GM23338 (cell line): ENCODE measurements at regions not wholly inside any gene's neighbourhood (a gene's known extent, or its start where the extent isn't known, plus 50 kb on each side); places are given as distances from the start of the nearest gene placed in this dataset.

Source experiments
- ATAC-seq: fragments of 200-7000 bp; cut with Tn5 transposase; 3 replicates; pipeline ENCODE4 v1.9.1; 2020
- DNase-seq: peaks from one replicate; pipeline ENCODE4 v3.0.0-alpha.2; 2015; ENCODE audit warnings: low spot score
- H2AFZ ChIP-seq: fragments of 200-600 bp; sonication (generic); 2 replicates; pipeline ENCODE4 v1.8.0; 2016; ENCODE audit warnings: antibody characterized with exemption, mild to moderate bottlenecking, moderate library complexity
- H3F3A ChIP-seq: fragments of 200-600 bp; sonication (generic); replicated peaks from 2 replicates; pipeline ENCODE4 v1.8.0; 2017; ENCODE audit warnings: antibody characterized with exemption, mixed run types, low read depth
- H3K27ac ChIP-seq: fragments of 200-600 bp; sonication (generic); 2 replicates; pipeline ENCODE4 v1.6.1; 2016; ENCODE audit warnings: low read depth
- H3K27me3 ChIP-seq: fragments of 200-600 bp; sonication (generic); 2 replicates; pipeline ENCODE4 v1.8.0; 2016; ENCODE audit warnings: mild to moderate bottlenecking, mixed run types, moderate library complexity; ENCODE audit not compliant: insufficient read depth
- H3K36me3 ChIP-seq: fragments of 200-600 bp; sonication (generic); 2 replicates; pipeline ENCODE4 v1.8.0; 2016; ENCODE audit warnings: mild to moderate bottlenecking; ENCODE audit not compliant: insufficient read depth
- H3K4me1 ChIP-seq: fragments of 200-600 bp; sonication (generic); 2 replicates; pipeline ENCODE4 v1.8.0; 2016; ENCODE audit warnings: mild to moderate bottlenecking, moderate library complexity; ENCODE audit not compliant: insufficient read depth
- H3K4me2 ChIP-seq: fragments of 200-600 bp; sonication (generic); 2 replicates; pipeline ENCODE4 v1.7.1; 2017; ENCODE audit warnings: mixed run types
- H3K4me3 ChIP-seq: fragments of 200-600 bp; sonication (generic); 2 replicates; pipeline ENCODE4 v1.6.1; 2016; ENCODE audit warnings: mixed run types
- H3K79me2 ChIP-seq: fragments of 200-600 bp; sonication (generic); replicated peaks from 2 replicates; pipeline ENCODE4 v1.8.0; 2017; ENCODE audit warnings: mild to moderate bottlenecking; ENCODE audit not compliant: insufficient read depth
- H3K9me2 ChIP-seq: fragments of 200-600 bp; sonication (generic); 2 replicates; pipeline ENCODE4 v1.8.0; 2017; ENCODE audit not compliant: insufficient read depth
- H4K20me1 ChIP-seq: fragments of 200-600 bp; sonication (generic); replicated peaks from 2 replicates; pipeline ENCODE4 v1.8.0; 2017; ENCODE audit warnings: mild to moderate bottlenecking; ENCODE audit not compliant: insufficient read depth
- H3K27ac Mint-ChIP-seq: 2 replicates; pipeline ENCODE4 v1.8.0; 2020; ENCODE audit warnings: inconsistent platforms, mild to moderate bottlenecking, moderate library complexity, mixed read lengths
- H3K27me3 Mint-ChIP-seq: 3 replicates; pipeline ENCODE4 v1.8.0; 2022; ENCODE audit warnings: low read depth, mild to moderate bottlenecking, moderate library complexity, mixed read lengths, inconsistent platforms; ENCODE audit not compliant: insufficient read depth, poor library complexity
- H3K36me3 Mint-ChIP-seq: 3 replicates; pipeline ENCODE4 v1.8.0; 2021; ENCODE audit warnings: low read depth, mild to moderate bottlenecking, inconsistent platforms, moderate library complexity, mixed read lengths
- H3K4me1 Mint-ChIP-seq: 3 replicates; pipeline ENCODE4 v1.8.0; 2020; ENCODE audit warnings: mild to moderate bottlenecking, inconsistent platforms, mixed read lengths
- H3K4me3 Mint-ChIP-seq: 3 replicates; pipeline ENCODE4 v1.8.0; 2021; ENCODE audit warnings: moderate library complexity, mild to moderate bottlenecking, inconsistent platforms, mixed read lengths
- H3K9me3 Mint-ChIP-seq: 3 replicates; pipeline ENCODE4 v1.8.0; 2020; ENCODE audit warnings: moderate library complexity, mild to moderate bottlenecking, inconsistent platforms, mixed read lengths
- CREB1 ChIP-seq: fragments of 250-450 bp; sonication (Bioruptor Pico); IDR thresholded peaks from 2 replicates; pipeline ENCODE4 v1.5.0; 2020; ENCODE audit warnings: low read depth, mild to moderate bottlenecking, moderate library complexity
- EZH2 ChIP-seq: fragments of 200-600 bp; sonication (generic); IDR thresholded peaks from one replicate; pipeline ENCODE4 v1.8.0; 2017; ENCODE audit warnings: antibody characterized with exemption, mild to moderate bottlenecking, low read depth; ENCODE audit not compliant: unreplicated experiment
- EZH2phosphoT487 ChIP-seq: fragments of 200-600 bp; sonication (generic); IDR thresholded peaks from one replicate; pipeline ENCODE4 v1.8.1; 2018; ENCODE audit warnings: antibody characterized with exemption; ENCODE audit not compliant: unreplicated experiment
- JUNB ChIP-seq: IDR thresholded peaks from one replicate; pipeline ENCODE4 v1.6.1; 2016; ENCODE audit warnings: antibody characterized with exemption; ENCODE audit not compliant: unreplicated experiment
- NANOG ChIP-seq: IDR thresholded peaks from 2 replicates; pipeline ENCODE4 v1.6.1; 2016; ENCODE audit warnings: antibody characterized with exemption, borderline replicate concordance
- POLR2AphosphoS5 ChIP-seq: IDR thresholded peaks from 2 replicates; pipeline ENCODE4 v1.6.1; 2016; ENCODE audit warnings: antibody characterized with exemption, low read depth
- STAT1 ChIP-seq: IDR thresholded peaks from one replicate; pipeline ENCODE4 v1.6.1; 2016; ENCODE audit warnings: antibody characterized with exemption; ENCODE audit not compliant: unreplicated experiment
- ZNF114 ChIP-seq: fragments of 250-450 bp; sonication (Bioruptor Pico); IDR thresholded peaks from 2 replicates; pipeline ENCODE4 v1.5.0; 2020; ENCODE audit warnings: mild to moderate bottlenecking, moderate library complexity
- ZNF331 ChIP-seq: fragments of 250-450 bp; sonication (Bioruptor Pico); IDR thresholded peaks from 2 replicates; pipeline ENCODE4 v1.5.0; 2020; ENCODE audit warnings: low read depth, mild to moderate bottlenecking, moderate library complexity
- TF ChIP-seq, protein P1 (sequence below): IDR thresholded peaks from one replicate; pipeline ENCODE4 v1.6.1; 2018; ENCODE audit warnings: antibody characterized with exemption; ENCODE audit not compliant: unreplicated experiment
- TF ChIP-seq, protein P2 (sequence below): fragments of 250-450 bp; sonication (Bioruptor Pico); IDR thresholded peaks from 2 replicates; pipeline ENCODE4 v1.5.0; 2020; ENCODE audit warnings: mild to moderate bottlenecking, moderate library complexity
- TF ChIP-seq, protein P3 (sequence below): IDR thresholded peaks from 2 replicates; pipeline ENCODE4 v1.6.1; 2016; ENCODE audit warnings: antibody characterized with exemption

DNA sequence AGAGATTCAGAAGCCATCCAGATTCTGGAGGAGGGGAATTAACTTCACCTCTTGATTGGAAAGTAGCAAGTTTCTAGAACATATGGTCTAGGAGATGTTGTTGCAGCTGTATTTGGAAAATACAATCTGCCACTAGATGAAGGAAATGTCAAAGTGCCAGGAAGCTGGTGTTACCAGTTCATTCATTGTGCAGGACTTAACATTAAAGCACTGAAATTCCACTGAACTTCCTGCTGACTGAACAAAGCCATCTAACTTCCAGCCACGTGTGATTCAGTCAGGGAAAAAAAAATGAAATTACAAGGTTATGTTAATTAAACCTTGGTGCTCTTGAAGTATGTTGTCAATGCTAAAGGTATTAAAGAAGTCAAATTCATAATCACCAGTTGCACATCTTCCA, 321.5 kb upstream of the SASH1 start:
- H3K4me1 Mint-ChIP-seq: peaks cover under 1% of the 10 kb centered on the region; the same call in 2 of the 3 replicates
- Histone ChIP-seq H3K27ac (no peak overlapping the region), H3K9me2 (peaks cover 7% of the 10 kb centered on the region), H2AFZ (peak overlapping the region; percentile 93; the same call in 1 of the 2 replicates), H3K27me3 (no peaks in the 10 kb centered on the region), H3K79me2 (no peaks in the 10 kb centered on the region), H3K36me3 (no peaks in the 10 kb centered on the region), H4K20me1 (no peaks in the 10 kb centered on the region), H3K4me3 (no peak overlapping the region), H3K4me1 (peaks cover 4% of the 10 kb centered on the region; the same call in 1 of the 2 replicates), H3K4me2 (no peak overlapping the region), H3F3A (no peaks in the 10 kb centered on the region)
- TF ChIP-seq POLR2AphosphoS5 (no peak), ZNF331 (CRISPR knock-in tag) (no peak), JUNB (no peak)
- H3K36me3 Mint-ChIP-seq: no peaks in the 10 kb centered on the region
- H3K4me3 Mint-ChIP-seq: no peak overlapping the region
- ATAC-seq (no peak), DNase-seq (no peak)
- H3K27ac Mint-ChIP-seq: no peak overlapping the region
- H3K27me3 Mint-ChIP-seq: peaks cover 3% of the 10 kb centered on the region
- no peaks in the 10 kb centered on the region for H3K9me3 Mint-ChIP-seq

DNA sequence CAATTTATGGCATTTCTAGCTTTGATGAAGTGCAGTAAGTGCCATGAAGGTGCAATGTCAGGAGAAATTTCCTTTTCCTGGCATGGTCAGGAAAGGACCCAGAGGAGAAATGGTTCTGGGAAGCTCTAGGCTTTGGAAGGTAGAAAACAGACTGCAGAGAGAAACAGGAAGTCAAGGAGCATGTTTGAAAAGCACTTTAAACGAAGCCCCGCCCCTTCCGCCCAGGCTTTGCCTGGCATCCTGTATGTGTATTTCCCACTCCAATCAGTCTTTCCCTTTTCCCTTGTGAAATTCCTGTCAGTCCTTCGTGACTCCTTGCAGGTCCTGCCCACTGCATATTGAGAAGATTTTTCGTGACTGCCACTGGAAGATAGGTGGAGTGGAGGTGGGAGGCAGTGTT, 320.9 kb upstream of the SASH1 start:
- H3K27ac ChIP-seq: no peak overlapping the region
- DNase-seq: peak; percentile 41
- no peaks in the 10 kb centered on the region for H3K27me3 Mint-ChIP-seq
- no peak overlapping the region for H3K4me3 ChIP-seq
- H3K4me1 ChIP-seq: peaks cover 4% of the 10 kb centered on the region; the same call in 1 of the 2 replicates
- no peaks in the 10 kb centered on the region for H3F3A ChIP-seq
- H2AFZ ChIP-seq: peak overlapping the region; percentile 93
- H3K27me3 ChIP-seq: no peaks in the 10 kb centered on the region
- no peaks in the 10 kb centered on the region for H3K36me3 ChIP-seq
- no peaks in the 10 kb centered on the region for H3K36me3 Mint-ChIP-seq
- H4K20me1 ChIP-seq: no peaks in the 10 kb centered on the region
- H3K4me2 ChIP-seq: no peak overlapping the region
- H3K79me2 ChIP-seq: no peaks in the 10 kb centered on the region
- H3K9me2 ChIP-seq: peaks cover 7% of the 10 kb centered on the region
- no peak for ATAC-seq
- no peaks in the 10 kb centered on the region for H3K9me3 Mint-ChIP-seq
- no peak overlapping the region for H3K4me3 Mint-ChIP-seq
- H3K4me1 Mint-ChIP-seq: peaks cover 6% of the 10 kb centered on the region
- H3K27ac Mint-ChIP-seq: peak overlapping the region; percentile 3; the same call in 1 of the 2 replicates
- TF ChIP-seq, protein P1, sequence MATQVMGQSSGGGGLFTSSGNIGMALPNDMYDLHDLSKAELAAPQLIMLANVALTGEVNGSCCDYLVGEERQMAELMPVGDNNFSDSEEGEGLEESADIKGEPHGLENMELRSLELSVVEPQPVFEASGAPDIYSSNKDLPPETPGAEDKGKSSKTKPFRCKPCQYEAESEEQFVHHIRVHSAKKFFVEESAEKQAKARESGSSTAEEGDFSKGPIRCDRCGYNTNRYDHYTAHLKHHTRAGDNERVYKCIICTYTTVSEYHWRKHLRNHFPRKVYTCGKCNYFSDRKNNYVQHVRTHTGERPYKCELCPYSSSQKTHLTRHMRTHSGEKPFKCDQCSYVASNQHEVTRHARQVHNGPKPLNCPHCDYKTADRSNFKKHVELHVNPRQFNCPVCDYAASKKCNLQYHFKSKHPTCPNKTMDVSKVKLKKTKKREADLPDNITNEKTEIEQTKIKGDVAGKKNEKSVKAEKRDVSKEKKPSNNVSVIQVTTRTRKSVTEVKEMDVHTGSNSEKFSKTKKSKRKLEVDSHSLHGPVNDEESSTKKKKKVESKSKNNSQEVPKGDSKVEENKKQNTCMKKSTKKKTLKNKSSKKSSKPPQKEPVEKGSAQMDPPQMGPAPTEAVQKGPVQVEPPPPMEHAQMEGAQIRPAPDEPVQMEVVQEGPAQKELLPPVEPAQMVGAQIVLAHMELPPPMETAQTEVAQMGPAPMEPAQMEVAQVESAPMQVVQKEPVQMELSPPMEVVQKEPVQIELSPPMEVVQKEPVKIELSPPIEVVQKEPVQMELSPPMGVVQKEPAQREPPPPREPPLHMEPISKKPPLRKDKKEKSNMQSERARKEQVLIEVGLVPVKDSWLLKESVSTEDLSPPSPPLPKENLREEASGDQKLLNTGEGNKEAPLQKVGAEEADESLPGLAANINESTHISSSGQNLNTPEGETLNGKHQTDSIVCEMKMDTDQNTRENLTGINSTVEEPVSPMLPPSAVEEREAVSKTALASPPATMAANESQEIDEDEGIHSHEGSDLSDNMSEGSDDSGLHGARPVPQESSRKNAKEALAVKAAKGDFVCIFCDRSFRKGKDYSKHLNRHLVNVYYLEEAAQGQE: no peak
- TF ChIP-seq, protein P2, sequence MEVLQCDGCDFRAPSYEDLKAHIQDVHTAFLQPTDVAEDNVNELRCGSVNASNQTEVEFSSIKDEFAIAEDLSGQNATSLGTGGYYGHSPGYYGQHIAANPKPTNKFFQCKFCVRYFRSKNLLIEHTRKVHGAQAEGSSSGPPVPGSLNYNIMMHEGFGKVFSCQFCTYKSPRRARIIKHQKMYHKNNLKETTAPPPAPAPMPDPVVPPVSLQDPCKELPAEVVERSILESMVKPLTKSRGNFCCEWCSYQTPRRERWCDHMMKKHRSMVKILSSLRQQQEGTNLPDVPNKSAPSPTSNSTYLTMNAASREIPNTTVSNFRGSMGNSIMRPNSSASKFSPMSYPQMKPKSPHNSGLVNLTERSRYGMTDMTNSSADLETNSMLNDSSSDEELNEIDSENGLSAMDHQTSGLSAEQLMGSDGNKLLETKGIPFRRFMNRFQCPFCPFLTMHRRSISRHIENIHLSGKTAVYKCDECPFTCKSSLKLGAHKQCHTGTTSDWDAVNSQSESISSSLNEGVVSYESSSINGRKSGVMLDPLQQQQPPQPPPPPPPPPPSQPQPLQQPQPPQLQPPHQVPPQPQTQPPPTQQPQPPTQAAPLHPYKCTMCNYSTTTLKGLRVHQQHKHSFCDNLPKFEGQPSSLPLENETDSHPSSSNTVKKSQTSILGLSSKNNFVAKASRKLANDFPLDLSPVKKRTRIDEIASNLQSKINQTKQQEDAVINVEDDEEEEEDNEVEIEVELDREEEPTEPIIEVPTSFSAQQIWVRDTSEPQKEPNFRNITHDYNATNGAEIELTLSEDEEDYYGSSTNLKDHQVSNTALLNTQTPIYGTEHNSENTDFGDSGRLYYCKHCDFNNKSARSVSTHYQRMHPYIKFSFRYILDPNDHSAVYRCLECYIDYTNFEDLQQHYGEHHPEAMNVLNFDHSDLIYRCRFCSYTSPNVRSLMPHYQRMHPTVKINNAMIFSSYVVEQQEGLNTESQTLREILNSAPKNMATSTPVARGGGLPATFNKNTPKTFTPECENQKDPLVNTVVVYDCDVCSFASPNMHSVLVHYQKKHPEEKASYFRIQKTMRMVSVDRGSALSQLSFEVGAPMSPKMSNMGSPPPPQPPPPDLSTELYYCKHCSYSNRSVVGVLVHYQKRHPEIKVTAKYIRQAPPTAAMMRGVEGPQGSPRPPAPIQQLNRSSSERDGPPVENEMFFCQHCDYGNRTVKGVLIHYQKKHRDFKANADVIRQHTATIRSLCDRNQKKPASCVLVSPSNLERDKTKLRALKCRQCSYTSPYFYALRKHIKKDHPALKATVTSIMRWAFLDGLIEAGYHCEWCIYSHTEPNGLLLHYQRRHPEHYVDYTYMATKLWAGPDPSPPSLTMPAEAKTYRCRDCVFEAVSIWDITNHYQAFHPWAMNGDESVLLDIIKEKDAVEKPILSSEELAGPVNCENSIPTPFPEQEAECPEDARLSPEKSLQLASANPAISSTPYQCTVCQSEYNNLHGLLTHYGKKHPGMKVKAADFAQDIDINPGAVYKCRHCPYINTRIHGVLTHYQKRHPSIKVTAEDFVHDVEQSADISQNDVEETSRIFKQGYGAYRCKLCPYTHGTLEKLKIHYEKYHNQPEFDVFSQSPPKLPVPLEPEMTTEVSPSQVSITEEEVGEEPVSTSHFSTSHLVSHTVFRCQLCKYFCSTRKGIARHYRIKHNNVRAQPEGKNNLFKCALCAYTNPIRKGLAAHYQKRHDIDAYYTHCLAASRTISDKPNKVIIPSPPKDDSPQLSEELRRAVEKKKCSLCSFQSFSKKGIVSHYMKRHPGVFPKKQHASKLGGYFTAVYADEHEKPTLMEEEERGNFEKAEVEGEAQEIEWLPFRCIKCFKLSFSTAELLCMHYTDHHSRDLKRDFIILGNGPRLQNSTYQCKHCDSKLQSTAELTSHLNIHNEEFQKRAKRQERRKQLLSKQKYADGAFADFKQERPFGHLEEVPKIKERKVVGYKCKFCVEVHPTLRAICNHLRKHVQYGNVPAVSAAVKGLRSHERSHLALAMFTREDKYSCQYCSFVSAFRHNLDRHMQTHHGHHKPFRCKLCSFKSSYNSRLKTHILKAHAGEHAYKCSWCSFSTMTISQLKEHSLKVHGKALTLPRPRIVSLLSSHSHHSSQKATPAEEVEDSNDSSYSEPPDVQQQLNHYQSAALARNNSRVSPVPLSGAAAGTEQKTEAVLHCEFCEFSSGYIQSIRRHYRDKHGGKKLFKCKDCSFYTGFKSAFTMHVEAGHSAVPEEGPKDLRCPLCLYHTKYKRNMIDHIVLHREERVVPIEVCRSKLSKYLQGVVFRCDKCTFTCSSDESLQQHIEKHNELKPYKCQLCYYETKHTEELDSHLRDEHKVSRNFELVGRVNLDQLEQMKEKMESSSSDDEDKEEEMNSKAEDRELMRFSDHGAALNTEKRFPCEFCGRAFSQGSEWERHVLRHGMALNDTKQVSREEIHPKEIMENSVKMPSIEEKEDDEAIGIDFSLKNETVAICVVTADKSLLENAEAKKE (CRISPR knock-in tag): no peak
- no peak for TF ChIP-seq NANOG
- TF ChIP-seq POLR2AphosphoS5: no peak
- TF ChIP-seq, protein P3, sequence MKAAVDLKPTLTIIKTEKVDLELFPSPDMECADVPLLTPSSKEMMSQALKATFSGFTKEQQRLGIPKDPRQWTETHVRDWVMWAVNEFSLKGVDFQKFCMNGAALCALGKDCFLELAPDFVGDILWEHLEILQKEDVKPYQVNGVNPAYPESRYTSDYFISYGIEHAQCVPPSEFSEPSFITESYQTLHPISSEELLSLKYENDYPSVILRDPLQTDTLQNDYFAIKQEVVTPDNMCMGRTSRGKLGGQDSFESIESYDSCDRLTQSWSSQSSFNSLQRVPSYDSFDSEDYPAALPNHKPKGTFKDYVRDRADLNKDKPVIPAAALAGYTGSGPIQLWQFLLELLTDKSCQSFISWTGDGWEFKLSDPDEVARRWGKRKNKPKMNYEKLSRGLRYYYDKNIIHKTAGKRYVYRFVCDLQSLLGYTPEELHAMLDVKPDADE: no peak
- TF ChIP-seq ZNF114: no peak
- TF ChIP-seq CREB1 (CRISPR knock-in tag): no peak
- no peak for TF ChIP-seq ZNF331 (CRISPR knock-in tag)
- no peak for TF ChIP-seq EZH2phosphoT487
- no peak for TF ChIP-seq EZH2
- TF ChIP-seq STAT1: no peak
